Loucy (cell line): ENCODE measurements at regions not wholly inside any gene's neighbourhood (a gene's known extent, or its start where the extent isn't known, plus 50 kb on each side); places are given as distances from the start of the nearest gene placed in this dataset.

Experiments
- H2AFZ ChIP-seq: fragments of 200-600 bp; sonication (generic); 2 replicates; pipeline ENCODE4 v1.6.0; 2016; ENCODE audit warnings: antibody characterized with exemption, mild to moderate bottlenecking, low read length, moderate library complexity
- H3F3A ChIP-seq: fragments of 200-600 bp; 2 replicates; pipeline ENCODE4 v1.6.0; 2016; ENCODE audit warnings: antibody characterized with exemption, low read depth, mild to moderate bottlenecking
- H3K27me3 ChIP-seq: fragments of 200-600 bp; sonication (generic); 2 replicates; pipeline ENCODE4 v1.6.1; 2014; ENCODE audit warnings: low read length, mild to moderate bottlenecking; ENCODE audit not compliant: insufficient read depth, poor library complexity, severe bottlenecking
- H3K36me3 ChIP-seq: fragments of 200-600 bp; sonication (generic); 2 replicates; pipeline ENCODE4 v1.6.1; 2016; ENCODE audit warnings: low read length; ENCODE audit not compliant: insufficient read depth
- H3K4me1 ChIP-seq: fragments of 200-600 bp; sonication (generic); 2 replicates; pipeline ENCODE4 v1.5.1; 2014; ENCODE audit warnings: low read length, mild to moderate bottlenecking; ENCODE audit not compliant: insufficient read depth, poor library complexity, severe bottlenecking
- H3K4me2 ChIP-seq: fragments of 200-600 bp; sonication (generic); 2 replicates; pipeline ENCODE4 v1.6.0; 2014; ENCODE audit warnings: antibody characterized with exemption, low read length, low read depth, mild to moderate bottlenecking; ENCODE audit not compliant: poor library complexity, severe bottlenecking
- H3K4me3 ChIP-seq: fragments of 200-600 bp; sonication (generic); 2 replicates; pipeline ENCODE4 v1.5.1; 2014; ENCODE audit warnings: low read length, mild to moderate bottlenecking, mixed read lengths; ENCODE audit not compliant: poor library complexity, severe bottlenecking
- H3K79me2 ChIP-seq: fragments of 200-600 bp; sonication (generic); 2 replicates; pipeline ENCODE4 v1.6.1; 2014; ENCODE audit warnings: low read length; ENCODE audit not compliant: insufficient read depth
- H3K9ac ChIP-seq: fragments of 200-600 bp; sonication (generic); 2 replicates; pipeline ENCODE4 v1.6.0; 2014; ENCODE audit warnings: mild to moderate bottlenecking, low read depth, low read length, moderate library complexity; ENCODE audit not compliant: poor library complexity, severe bottlenecking
- H3K9me2 ChIP-seq: fragments of 200-600 bp; sonication (generic); replicated peaks from 2 replicates; pipeline ENCODE4 v1.6.1; 2016; ENCODE audit warnings: low read depth, low read length, mixed read lengths
- H3K9me3 ChIP-seq: fragments of 200-600 bp; sonication (generic); 2 replicates; pipeline ENCODE4 v1.6.1; 2014; ENCODE audit warnings: mild to moderate bottlenecking, antibody characterized with exemption, low read length, low read depth; ENCODE audit not compliant: insufficient read depth
- H4K20me1 ChIP-seq: fragments of 200-600 bp; sonication (generic); 2 replicates; pipeline ENCODE4 v1.6.0; 2014; ENCODE audit warnings: antibody characterized with exemption, low read length, mild to moderate bottlenecking; ENCODE audit not compliant: insufficient read depth, poor library complexity, severe bottlenecking
- CTCF ChIP-seq: fragments of 200-600 bp; sonication (generic); conservative IDR thresholded peaks from 2 replicates; pipeline ENCODE4 v1.5.1; 2014; ENCODE audit warnings: mild to moderate bottlenecking, antibody characterized with exemption, low read length
- EZH2phosphoT487 ChIP-seq: fragments of 200-600 bp; IDR thresholded peaks from 2 replicates; pipeline ENCODE4 v1.6.1; 2018; ENCODE audit warnings: antibody characterized with exemption, mild to moderate bottlenecking, moderate library complexity, borderline replicate concordance

GRCh38 chr7:110322796-110323195 lies 768.1 kb upstream of the LRRN3 start:
- Histone ChIP-seq H3K4me1 (no peaks in the 10 kb centered on the region), H3K9me3 (no peaks in the 10 kb centered on the region; the same call in 1 of the 2 replicates), H3K4me3 (no peak overlapping the region), H3K36me3 (no peaks in the 10 kb centered on the region), H3K9ac (no peak overlapping the region), H4K20me1 (no peaks in the 10 kb centered on the region), H3K79me2 (no peaks in the 10 kb centered on the region), H3K27me3 (no peaks in the 10 kb centered on the region), H3K9me2 (no peaks in the 10 kb centered on the region), H2AFZ (no peak overlapping the region), H3K4me2 (no peak overlapping the region), H3F3A (no peaks in the 10 kb centered on the region)
- TF ChIP-seq EZH2phosphoT487 (no peak), CTCF (no peak)

GRCh38 chr7:110326966-110327365 lies 764.0 kb upstream of the LRRN3 start:
- Histone ChIP-seq H3K9me3 (no peaks in the 10 kb centered on the region), H3K9me2 (no peaks in the 10 kb centered on the region), H3F3A (no peaks in the 10 kb centered on the region), H3K27me3 (no peaks in the 10 kb centered on the region), H3K9ac (no peak overlapping the region), H3K79me2 (no peaks in the 10 kb centered on the region), H3K4me1 (no peaks in the 10 kb centered on the region), H3K4me3 (no peak overlapping the region), H2AFZ (no peak overlapping the region), H4K20me1 (no peaks in the 10 kb centered on the region), H3K4me2 (no peak overlapping the region), H3K36me3 (no peaks in the 10 kb centered on the region)
- TF ChIP-seq EZH2phosphoT487, result no peak
- no peak for TF ChIP-seq CTCF

- H3K9me2 ChIP-seq, result no peaks in the 10 kb centered on the region
- H2AFZ ChIP-seq, result no peak overlapping the region
- no peaks in the 10 kb centered on the region for H3K9me3 ChIP-seq
- TF ChIP-seq CTCF (no peak), EZH2phosphoT487 (no peak)
- no peaks in the 10 kb centered on the region for H3K27me3 ChIP-seq
- no peaks in the 10 kb centered on the region for H4K20me1 ChIP-seq
- H3K36me3 ChIP-seq, result no peaks in the 10 kb centered on the region
- no peak overlapping the region for H3K4me2 ChIP-seq
- no peaks in the 10 kb centered on the region for H3K79me2 ChIP-seq
- no peaks in the 10 kb centered on the region for H3F3A ChIP-seq
- no peak overlapping the region for H3K4me3 ChIP-seq
- no peaks in the 10 kb centered on the region for H3K4me1 ChIP-seq
- no peak overlapping the region for H3K9ac ChIP-seq
These were observed 754.5 kb upstream of the LRRN3 start for GRCh38 chr7:110336423-110336822.
